Fibroblast of the aortic adventitia (primary cell): ENCODE measurements at regions not wholly inside any gene's neighbourhood (a gene's known extent, or its start where the extent isn't known, plus 50 kb on each side); places are given as distances from the start of the nearest gene placed in this dataset.

Experiments
- DNase-seq: peaks from one replicate; pipeline ENCODE4 v3.0.0-alpha.2; 2010; ENCODE audit warnings: low read depth
- H3K4me3 ChIP-seq: 2 replicates; pipeline ENCODE4 v1.5.1; 2011; ENCODE audit warnings: low read depth, mild to moderate bottlenecking, control low read depth, low read length, moderate library complexity
- TF ChIP-seq, protein P1 (sequence below): IDR thresholded peaks from 2 replicates; pipeline ENCODE4 v1.5.1; 2011; ENCODE audit warnings: mild to moderate bottlenecking, low read length, control low read depth, inconsistent platforms; ENCODE audit not compliant: insufficient read depth

DNA sequence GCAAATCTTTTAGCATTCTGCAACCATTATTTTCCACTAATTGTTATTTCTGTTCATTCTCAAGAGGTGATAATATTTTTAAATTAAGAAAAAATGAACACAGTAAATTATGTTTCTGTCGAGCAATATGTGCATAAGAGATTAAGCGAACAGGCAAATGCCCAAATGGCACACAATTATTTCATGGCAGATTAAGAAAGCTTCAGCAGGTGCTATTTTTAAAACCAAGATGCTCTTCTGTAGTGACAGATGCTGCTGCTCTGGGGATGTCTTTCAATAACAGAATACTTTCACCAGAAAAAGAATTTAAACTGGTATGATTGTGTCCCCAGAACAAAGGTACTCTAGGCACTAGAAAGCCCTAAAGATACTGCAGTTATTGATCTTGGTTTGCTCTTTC lies 412.7 kb upstream of the SORCS1 start:
- TF ChIP-seq, protein P1, sequence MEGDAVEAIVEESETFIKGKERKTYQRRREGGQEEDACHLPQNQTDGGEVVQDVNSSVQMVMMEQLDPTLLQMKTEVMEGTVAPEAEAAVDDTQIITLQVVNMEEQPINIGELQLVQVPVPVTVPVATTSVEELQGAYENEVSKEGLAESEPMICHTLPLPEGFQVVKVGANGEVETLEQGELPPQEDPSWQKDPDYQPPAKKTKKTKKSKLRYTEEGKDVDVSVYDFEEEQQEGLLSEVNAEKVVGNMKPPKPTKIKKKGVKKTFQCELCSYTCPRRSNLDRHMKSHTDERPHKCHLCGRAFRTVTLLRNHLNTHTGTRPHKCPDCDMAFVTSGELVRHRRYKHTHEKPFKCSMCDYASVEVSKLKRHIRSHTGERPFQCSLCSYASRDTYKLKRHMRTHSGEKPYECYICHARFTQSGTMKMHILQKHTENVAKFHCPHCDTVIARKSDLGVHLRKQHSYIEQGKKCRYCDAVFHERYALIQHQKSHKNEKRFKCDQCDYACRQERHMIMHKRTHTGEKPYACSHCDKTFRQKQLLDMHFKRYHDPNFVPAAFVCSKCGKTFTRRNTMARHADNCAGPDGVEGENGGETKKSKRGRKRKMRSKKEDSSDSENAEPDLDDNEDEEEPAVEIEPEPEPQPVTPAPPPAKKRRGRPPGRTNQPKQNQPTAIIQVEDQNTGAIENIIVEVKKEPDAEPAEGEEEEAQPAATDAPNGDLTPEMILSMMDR, result no peak
- H3K4me3 ChIP-seq, result no peak overlapping the region
- DNase-seq, result no peak

- TF ChIP-seq, protein P1, result no peak
- no peak for DNase-seq
- H3K4me3 ChIP-seq, result no peak overlapping the region
These were observed 412.2 kb upstream of the SORCS1 start for GRCh38 chr10:107576746-107577145.

DNA sequence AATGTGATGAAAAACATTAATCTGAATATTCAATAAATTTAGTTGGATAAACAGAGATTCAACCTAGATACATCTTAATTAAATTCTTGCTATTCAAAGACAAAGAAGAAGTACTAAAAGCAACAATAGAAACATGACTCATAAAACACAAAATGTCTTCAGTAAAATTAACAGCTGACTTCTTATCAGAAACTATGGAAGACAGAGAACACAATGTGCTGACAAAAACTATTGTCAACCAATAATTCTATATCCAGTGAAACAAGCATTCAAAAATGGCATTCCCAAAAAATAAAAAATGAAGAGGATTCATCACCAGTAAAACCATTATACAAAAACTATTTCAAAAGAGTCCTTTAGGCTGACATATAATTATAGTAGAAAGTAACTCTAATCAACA lies 400.5 kb upstream of the SORCS1 start:
- H3K4me3 ChIP-seq, result no peak overlapping the region
- TF ChIP-seq, protein P1, result no peak
- DNase-seq, result no peak

DNA sequence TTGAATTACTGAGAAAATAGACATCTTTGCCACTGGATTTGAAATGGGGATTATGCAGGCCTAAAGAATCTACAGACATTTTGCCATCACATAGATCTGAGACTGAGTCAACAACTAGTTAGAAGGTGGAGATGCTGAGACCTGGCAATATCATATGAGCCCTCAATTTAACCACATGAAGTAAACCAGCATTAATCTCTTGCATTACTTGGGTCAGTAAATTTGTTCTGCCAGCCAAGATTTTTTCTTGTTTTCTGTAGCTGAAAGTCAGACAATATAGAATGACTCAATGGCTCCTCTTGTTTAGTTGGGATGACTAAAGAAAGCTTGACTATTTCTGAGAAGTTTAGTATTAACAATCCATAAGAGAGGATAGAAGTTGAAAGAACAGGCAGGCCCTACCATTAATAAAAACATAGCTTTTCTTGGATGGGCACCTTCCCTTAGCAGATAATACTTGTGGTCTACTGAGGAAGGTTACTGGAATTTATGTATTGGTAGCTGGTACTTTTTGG lies 396.7 kb upstream of the SORCS1 start:
- no peak for DNase-seq
- TF ChIP-seq, protein P1, result no peak
- H3K4me3 ChIP-seq, result no peak overlapping the region

DNA sequence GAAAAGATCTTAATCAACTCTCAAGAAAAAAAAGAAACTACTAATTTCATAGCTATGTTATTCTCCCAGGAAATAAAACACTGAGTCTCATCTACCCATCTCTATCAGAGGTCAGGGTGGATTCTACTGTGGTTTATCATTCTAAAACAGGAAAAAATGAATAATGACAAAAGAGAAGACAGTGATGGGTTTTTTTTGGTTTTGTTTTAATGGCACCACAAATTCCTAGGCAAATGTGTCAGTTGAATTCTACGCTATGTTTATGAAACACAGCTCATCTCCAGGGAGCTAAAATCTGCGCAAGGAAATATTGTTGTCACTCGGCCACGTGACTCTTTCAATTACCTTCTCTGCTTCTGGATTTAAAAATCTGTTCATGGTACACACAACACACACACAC lies 393.4 kb upstream of the SORCS1 start:
- no peak for DNase-seq
- no peak overlapping the region for H3K4me3 ChIP-seq
- TF ChIP-seq, protein P1, result no peak

GRCh38 chr10:107554333-107554732 lies 389.8 kb upstream of the SORCS1 start:
- no peak overlapping the region for H3K4me3 ChIP-seq
- DNase-seq, result no peak
- TF ChIP-seq, protein P1, result no peak

DNA sequence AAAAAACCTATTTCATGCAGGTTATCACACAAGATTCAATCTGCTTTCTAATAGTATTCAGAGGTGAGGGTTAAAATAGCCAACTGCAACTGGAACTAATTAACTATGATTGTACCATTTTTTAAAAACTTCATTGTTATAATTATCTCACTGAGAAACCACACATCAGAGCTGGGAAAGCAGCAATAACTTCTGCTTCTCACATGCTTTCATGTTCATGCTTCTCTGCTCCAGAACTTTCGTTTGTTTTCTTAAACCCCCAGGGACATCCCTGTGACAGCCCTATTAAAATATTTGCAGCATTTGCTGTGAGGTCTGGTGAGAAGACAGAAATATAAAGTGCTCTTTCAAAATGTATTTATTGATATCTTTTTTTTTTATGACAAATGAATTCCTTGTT lies 389.0 kb upstream of the SORCS1 start:
- DNase-seq, result peak; percentile 23
- H3K4me3 ChIP-seq, result no peak overlapping the region
- TF ChIP-seq, protein P1, result no peak
